ENCODE measurements at regions not wholly inside any gene's neighbourhood (a gene's known extent, or its start where the extent isn't known, plus 50 kb on each side); places are given as distances from the start of the nearest gene placed in this dataset.

GRCh38 chr16:9399573-9399972, 308.1 kb downstream of the HAPSTR1 start:
- no peaks in the 10 kb centered on the region for H3K36me3 Mint-ChIP-seq (ENCODE audit: low read depth)
- H3K36me3 ChIP-seq (ENCODE audit: control insufficient read depth, insufficient read depth, low read length), result no peaks in the 10 kb centered on the region
- H3K27ac Mint-ChIP-seq, result no peak overlapping the region
- H3K27me3 Mint-ChIP-seq (ENCODE audit: insufficient read depth), result peaks cover 12% of the 10 kb centered on the region
- TF ChIP-seq CTCF (conservative IDR thresholded peaks at IDR 0.05), result no peak
- no peak overlapping the region for H3K4me3 Mint-ChIP-seq
- peaks cover 11% of the 10 kb centered on the region for H3K4me1 Mint-ChIP-seq
- H3K9me3 Mint-ChIP-seq, result no peaks in the 10 kb centered on the region
- H3K27me3 ChIP-seq (ENCODE audit: control insufficient read depth, insufficient read depth, low read length, poor library complexity, severe bottlenecking), result peaks cover 7% of the 10 kb centered on the region
- WGBS, 2 experiments (ENCODE audit: insufficient coverage in 1 of 2, insufficient read length in 1 of 2), result 83 to 84% methylated on average over 1 to 8 of the region's 8 CpGs
- DNase-seq, result no peak
- no peak overlapping the region for H3K4me3 ChIP-seq (ENCODE audit: low read length)
- H3K9me3 ChIP-seq (ENCODE audit: control insufficient read depth, low read length), result no peaks in the 10 kb centered on the region
- peaks cover 3% of the 10 kb centered on the region for H3K4me1 ChIP-seq (ENCODE audit: control insufficient read depth, insufficient read depth, low read length)
- H3K27ac ChIP-seq (ENCODE audit: low read depth, low read length), result no peak overlapping the region
- H3K9ac ChIP-seq (ENCODE audit: extremely low read depth, low read length, poor library complexity, severe bottlenecking), result no peak overlapping the region

GRCh38 chr16:9401173-9401572, 309.7 kb downstream of the HAPSTR1 start:
- H3K4me3 Mint-ChIP-seq, result no peak overlapping the region

GRCh38 chr16:9402293-9402860, 310.9 kb downstream of the HAPSTR1 start:
- Histone ChIP-seq H3K4me3 (ENCODE audit: low read length) (no peak overlapping the region), H3K36me3 (ENCODE audit: control insufficient read depth, insufficient read depth, low read length) (no peaks in the 10 kb centered on the region), H3K27me3 (ENCODE audit: control insufficient read depth, insufficient read depth, low read length, poor library complexity, severe bottlenecking) (peaks cover 7% of the 10 kb centered on the region), H3K9ac (ENCODE audit: extremely low read depth, low read length, poor library complexity, severe bottlenecking) (no peak overlapping the region), H3K27ac (ENCODE audit: low read depth, low read length) (no peak overlapping the region), H3K9me3 (ENCODE audit: control insufficient read depth, low read length) (no peaks in the 10 kb centered on the region), H3K4me1 (ENCODE audit: control insufficient read depth, insufficient read depth, low read length) (no peaks in the 10 kb centered on the region)
- no peaks in the 10 kb centered on the region for H3K4me1 Mint-ChIP-seq
- H3K36me3 Mint-ChIP-seq (ENCODE audit: low read depth), result no peaks in the 10 kb centered on the region
- no peak for DNase-seq
- TF ChIP-seq CTCF (conservative IDR thresholded peaks at IDR 0.05), result no peak
- H3K27me3 Mint-ChIP-seq (ENCODE audit: insufficient read depth), result peaks cover 12% of the 10 kb centered on the region
- no peak overlapping the region for H3K27ac Mint-ChIP-seq
- 87 to 94% methylated on average over 5 of the region's 5 CpGs for WGBS, 2 experiments (ENCODE audit: insufficient coverage in 1 of 2, insufficient read length in 1 of 2)
- no peak overlapping the region for H3K4me3 Mint-ChIP-seq
- peaks cover 4% of the 10 kb centered on the region for H3K9me3 Mint-ChIP-seq

More at GRCh38 chr16:9401173-9401572, 309.7 kb downstream of the HAPSTR1 start:
- Mint-ChIP-seq H3K27me3 (ENCODE audit: insufficient read depth) (peaks cover 12% of the 10 kb centered on the region), H3K9me3 (no peaks in the 10 kb centered on the region), H3K4me1 (peaks cover 4% of the 10 kb centered on the region), H3K27ac (no peak overlapping the region), H3K36me3 (ENCODE audit: low read depth) (no peaks in the 10 kb centered on the region)
- Histone ChIP-seq H3K9me3 (ENCODE audit: control insufficient read depth, low read length) (no peaks in the 10 kb centered on the region), H3K4me1 (ENCODE audit: control insufficient read depth, insufficient read depth, low read length) (peaks cover under 1% of the 10 kb centered on the region), H3K9ac (ENCODE audit: extremely low read depth, low read length, poor library complexity, severe bottlenecking) (no peak overlapping the region), H3K27ac (ENCODE audit: low read depth, low read length) (no peak overlapping the region), H3K36me3 (ENCODE audit: control insufficient read depth, insufficient read depth, low read length) (no peaks in the 10 kb centered on the region), H3K4me3 (ENCODE audit: low read length) (no peak overlapping the region), H3K27me3 (ENCODE audit: control insufficient read depth, insufficient read depth, low read length, poor library complexity, severe bottlenecking) (peaks cover 7% of the 10 kb centered on the region)
- no peak for DNase-seq
- no peak for TF ChIP-seq CTCF (conservative IDR thresholded peaks at IDR 0.05)
